Neural cell (in vitro differentiated cells): ENCODE measurements at regions not wholly inside any gene's neighbourhood (a gene's known extent, or its start where the extent isn't known, plus 50 kb on each side); places are given as distances from the start of the nearest gene placed in this dataset.

ENCODE experiments used
- H2AFZ ChIP-seq: fragments of 200-600, 300-800 bp; sonication (generic), shearing (Covaris generic); 2 replicates; pipeline ENCODE4 v1.6.0; 2014; ENCODE audit warnings: low read depth, mild to moderate bottlenecking, antibody characterized with exemption, low read length, moderate library complexity
- H3F3A ChIP-seq: fragments of 200-600 bp; shearing (Covaris generic); 2 replicates; pipeline ENCODE4 v1.6.1; 2016; ENCODE audit warnings: mild to moderate bottlenecking, moderate library complexity, mixed read lengths, antibody characterized with exemption, low read length; ENCODE audit not compliant: insufficient read depth, poor library complexity, severe bottlenecking
- H3K27ac ChIP-seq: fragments of 200-600, 300-800 bp; sonication (generic), shearing (Covaris generic); 2 replicates; pipeline ENCODE4 v1.5.1; 2014; ENCODE audit warnings: mild to moderate bottlenecking, low read length, moderate library complexity
- H3K27me3 ChIP-seq: fragments of 300-800, 200-600 bp; sonication (generic), shearing (Covaris generic); 2 replicates; pipeline ENCODE4 v1.6.0; 2014; ENCODE audit warnings: mild to moderate bottlenecking, low read depth, low read length, moderate library complexity; ENCODE audit not compliant: insufficient read depth
- H3K36me3 ChIP-seq: fragments of 300-800, 200-600 bp; sonication (generic), shearing (Covaris generic); 2 replicates; pipeline ENCODE4 v1.5.1; 2014; ENCODE audit warnings: mild to moderate bottlenecking, antibody characterized with exemption, low read length, moderate library complexity; ENCODE audit not compliant: insufficient read depth
- H3K4me2 ChIP-seq: fragments of 300-800, 200-600 bp; sonication (generic), shearing (Covaris generic); 2 replicates; pipeline ENCODE4 v1.6.0; 2014; ENCODE audit warnings: mild to moderate bottlenecking, low read length
- H3K4me3 ChIP-seq: fragments of 300-800, 200-600 bp; sonication (generic), shearing (Covaris generic); 2 replicates; pipeline ENCODE4 v1.5.1; 2014; ENCODE audit warnings: mild to moderate bottlenecking, low read length, moderate library complexity
- H3K79me2 ChIP-seq: fragments of 200-600 bp; shearing (Covaris generic); replicated peaks from 2 replicates; pipeline ENCODE4 v1.6.0; 2014; ENCODE audit warnings: mild to moderate bottlenecking, low read length, moderate library complexity; ENCODE audit not compliant: insufficient read depth
- H3K9ac ChIP-seq: fragments of 300-800, 200-600 bp; sonication (generic), shearing (Covaris generic); 2 replicates; pipeline ENCODE4 v1.6.1; 2016; ENCODE audit warnings: mild to moderate bottlenecking, low read length, mixed read lengths
- H3K9me2 ChIP-seq: fragments of 200-600 bp; shearing (Covaris generic); 2 replicates; pipeline ENCODE4 v1.6.1; 2016; ENCODE audit warnings: mild to moderate bottlenecking, low read length, mixed read lengths; ENCODE audit not compliant: insufficient read depth
- H3K9me3 ChIP-seq: fragments of 200-600, 300-800 bp; sonication (generic), shearing (Covaris generic); 2 replicates; pipeline ENCODE4 v1.6.1; 2016; ENCODE audit warnings: mild to moderate bottlenecking, mixed run types, low read length, moderate library complexity, mixed read lengths
- H4K20me1 ChIP-seq: fragments of 200-600 bp; shearing (Covaris generic); 2 replicates; pipeline ENCODE4 v1.6.1; 2016; ENCODE audit warnings: mild to moderate bottlenecking, mixed run types; ENCODE audit not compliant: insufficient read depth
- CTCF ChIP-seq: fragments of 450-650 bp; IDR thresholded peaks from 2 replicates; pipeline ENCODE4 v1.5.1; 2014; ENCODE audit warnings: antibody characterized with exemption, mild to moderate bottlenecking, moderate library complexity; ENCODE audit not compliant: poor library complexity, severe bottlenecking
- EP300 ChIP-seq: fragments of 450-650 bp; conservative IDR thresholded peaks from 2 replicates; pipeline ENCODE4 v1.6.1; 2014; ENCODE audit warnings: antibody characterized with exemption, mild to moderate bottlenecking, moderate library complexity; ENCODE audit not compliant: poor library complexity, severe bottlenecking
- EZH2 ChIP-seq: fragments of 200-600, 300-800 bp; shearing (Covaris generic), sonication (generic); IDR thresholded peaks from 2 replicates; pipeline ENCODE4 v1.6.1; 2014; ENCODE audit warnings: antibody characterized with exemption, low read length, borderline replicate concordance, mild to moderate bottlenecking; ENCODE audit not compliant: insufficient read depth, poor library complexity, severe bottlenecking
- MXI1 ChIP-seq: fragments of 450-650 bp; conservative IDR thresholded peaks from 2 replicates; pipeline ENCODE4 v1.6.1; 2014; ENCODE audit warnings: antibody characterized with exemption, mild to moderate bottlenecking; ENCODE audit not compliant: poor library complexity, severe bottlenecking
- POLR2AphosphoS5 ChIP-seq: IDR thresholded peaks from 2 replicates; pipeline ENCODE4 v1.6.1; 2012
- RAD21 ChIP-seq: fragments of 450-650 bp; conservative IDR thresholded peaks from 2 replicates; pipeline ENCODE4 v1.6.1; 2014; ENCODE audit warnings: antibody characterized with exemption, mild to moderate bottlenecking, moderate library complexity
- REST ChIP-seq: IDR thresholded peaks from 2 replicates; pipeline ENCODE4 v1.6.1; 2012; ENCODE audit warnings: borderline replicate concordance
- SMC3 ChIP-seq: fragments of 450-650 bp; conservative IDR thresholded peaks from 2 replicates; pipeline ENCODE4 v1.6.1; 2014; ENCODE audit warnings: antibody characterized with exemption, mild to moderate bottlenecking, moderate library complexity; ENCODE audit not compliant: poor library complexity
- TAF1 ChIP-seq: IDR thresholded peaks from 2 replicates; pipeline ENCODE4 v1.6.1; 2012; ENCODE audit warnings: low read depth

- H4K20me1 ChIP-seq: no peaks in the 10 kb centered on the region
- no peaks in the 10 kb centered on the region for H3K9me3 ChIP-seq
- H3K27ac ChIP-seq: no peak overlapping the region
- no peak overlapping the region for H3K4me2 ChIP-seq
- H3F3A ChIP-seq: no peaks in the 10 kb centered on the region
- H3K4me3 ChIP-seq: no peak overlapping the region
- no peak for TF ChIP-seq POLR2AphosphoS5
- TF ChIP-seq REST: no peak
- no peak for TF ChIP-seq TAF1
- TF ChIP-seq RAD21: no peak
- no peak for TF ChIP-seq CTCF
- TF ChIP-seq SMC3: no peak
- TF ChIP-seq EP300: no peak
- TF ChIP-seq EZH2: no peak
- TF ChIP-seq MXI1: no peak
- H3K9ac ChIP-seq: no peak overlapping the region
- H3K36me3 ChIP-seq: no peaks in the 10 kb centered on the region
- H2AFZ ChIP-seq: no peak overlapping the region
- H3K9me2 ChIP-seq: no peaks in the 10 kb centered on the region
- H3K79me2 ChIP-seq: no peaks in the 10 kb centered on the region
- H3K27me3 ChIP-seq: no peaks in the 10 kb centered on the region
Observed at GRCh38 chr15:94079459-94079858, 151.9 kb upstream of the MCTP2 start.

GRCh38 chr15:94077938-94078337, 153.4 kb upstream of the MCTP2 start:
- Histone ChIP-seq H3K79me2 (no peaks in the 10 kb centered on the region), H3K9me2 (no peaks in the 10 kb centered on the region), H2AFZ (no peak overlapping the region), H3K4me2 (no peak overlapping the region), H3K9me3 (no peaks in the 10 kb centered on the region), H3K4me3 (no peak overlapping the region), H3K36me3 (no peaks in the 10 kb centered on the region), H3K27me3 (no peaks in the 10 kb centered on the region), H3K9ac (no peak overlapping the region), H3K27ac (no peak overlapping the region), H4K20me1 (no peaks in the 10 kb centered on the region), H3F3A (no peaks in the 10 kb centered on the region)
- TF ChIP-seq EZH2 (no peak), MXI1 (no peak), TAF1 (no peak), CTCF (no peak), REST (no peak), EP300 (no peak), RAD21 (no peak), POLR2AphosphoS5 (no peak), SMC3 (no peak)
